Upper lobe of right lung (tissue), 1 donor: ENCODE measurements at regions not wholly inside any gene's neighbourhood (a gene's known extent, or its start where the extent isn't known, plus 50 kb on each side); places are given as distances from the start of the nearest gene placed in this dataset.

Experiments used
- ATAC-seq: fragments of 200-7000 bp; cut with Tn5 transposase; one replicate; pipeline ENCODE4 v1.9.1; 2020; ENCODE audit warnings: mild to moderate bottlenecking, moderate library complexity
- DNase-seq: peaks from one replicate; pipeline ENCODE4 v3.0.0-alpha.2; 2020
- H3K27ac ChIP-seq: fragments of 200-600 bp; one replicate; pipeline ENCODE4 v1.8.0; 2022
- H3K27me3 ChIP-seq: fragments of 200-600 bp; one replicate; pipeline ENCODE4 v1.8.0; 2022; ENCODE audit warnings: mild to moderate bottlenecking
- H3K36me3 ChIP-seq: fragments of 200-600 bp; one replicate; pipeline ENCODE4 v1.8.0; 2022
- H3K4me1 ChIP-seq: fragments of 200-600 bp; one replicate; pipeline ENCODE4 v1.8.0; 2022
- H3K4me3 ChIP-seq: fragments of 200-600 bp; one replicate; pipeline ENCODE4 v1.8.0; 2022; ENCODE audit warnings: mild to moderate bottlenecking
- H3K9me3 ChIP-seq: fragments of 200-600 bp; one replicate; pipeline ENCODE4 v1.8.0; 2022
- intact Hi-C: fragments of 100-400 bp; cut with DNase I; formaldehyde crosslinking; loops from one replicate; pipeline ENCODE4 v1.11.0; 2022
- TF ChIP-seq, protein P1 (sequence below): fragments of 200-600 bp; IDR thresholded peaks from one replicate; pipeline ENCODE4 v1.8.0; 2022; ENCODE audit warnings: antibody characterized with exemption
- donor health status: DM: no; HTN: yes; CAD: no; lungs with severe emphysema.

DNA sequence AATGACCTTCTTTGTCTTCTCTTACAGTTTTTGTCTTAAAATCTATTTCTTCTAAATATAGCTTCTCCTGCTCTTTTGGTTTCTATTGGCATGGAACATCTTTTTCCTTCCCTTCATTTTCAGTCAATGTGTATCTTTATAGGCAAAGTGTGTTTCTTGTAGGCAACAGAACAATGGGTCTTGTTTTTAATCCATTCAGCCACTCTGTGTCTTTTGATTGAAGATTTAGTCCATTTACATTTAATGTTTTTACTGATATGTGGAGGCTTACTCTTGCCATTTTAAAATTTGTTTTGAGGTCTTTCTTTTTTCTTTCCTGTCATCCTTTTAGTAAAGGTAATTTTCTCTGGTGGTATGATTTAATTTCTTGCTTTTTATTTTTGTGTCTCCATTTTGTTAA is 271.2 kb upstream of the ZP4 start:
- Histone ChIP-seq H3K27ac (no peak overlapping the region), H3K36me3 (no peaks in the 10 kb centered on the region), H3K9me3 (peaks cover 6% of the 10 kb centered on the region), H3K4me3 (no peak overlapping the region), H3K27me3 (no peaks in the 10 kb centered on the region), H3K4me1 (no peaks in the 10 kb centered on the region)
- TF ChIP-seq, protein P1, sequence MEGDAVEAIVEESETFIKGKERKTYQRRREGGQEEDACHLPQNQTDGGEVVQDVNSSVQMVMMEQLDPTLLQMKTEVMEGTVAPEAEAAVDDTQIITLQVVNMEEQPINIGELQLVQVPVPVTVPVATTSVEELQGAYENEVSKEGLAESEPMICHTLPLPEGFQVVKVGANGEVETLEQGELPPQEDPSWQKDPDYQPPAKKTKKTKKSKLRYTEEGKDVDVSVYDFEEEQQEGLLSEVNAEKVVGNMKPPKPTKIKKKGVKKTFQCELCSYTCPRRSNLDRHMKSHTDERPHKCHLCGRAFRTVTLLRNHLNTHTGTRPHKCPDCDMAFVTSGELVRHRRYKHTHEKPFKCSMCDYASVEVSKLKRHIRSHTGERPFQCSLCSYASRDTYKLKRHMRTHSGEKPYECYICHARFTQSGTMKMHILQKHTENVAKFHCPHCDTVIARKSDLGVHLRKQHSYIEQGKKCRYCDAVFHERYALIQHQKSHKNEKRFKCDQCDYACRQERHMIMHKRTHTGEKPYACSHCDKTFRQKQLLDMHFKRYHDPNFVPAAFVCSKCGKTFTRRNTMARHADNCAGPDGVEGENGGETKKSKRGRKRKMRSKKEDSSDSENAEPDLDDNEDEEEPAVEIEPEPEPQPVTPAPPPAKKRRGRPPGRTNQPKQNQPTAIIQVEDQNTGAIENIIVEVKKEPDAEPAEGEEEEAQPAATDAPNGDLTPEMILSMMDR, result no peak
- no peak for DNase-seq
- intact Hi-C loops, result no loop called here
- no peak for ATAC-seq

DNA sequence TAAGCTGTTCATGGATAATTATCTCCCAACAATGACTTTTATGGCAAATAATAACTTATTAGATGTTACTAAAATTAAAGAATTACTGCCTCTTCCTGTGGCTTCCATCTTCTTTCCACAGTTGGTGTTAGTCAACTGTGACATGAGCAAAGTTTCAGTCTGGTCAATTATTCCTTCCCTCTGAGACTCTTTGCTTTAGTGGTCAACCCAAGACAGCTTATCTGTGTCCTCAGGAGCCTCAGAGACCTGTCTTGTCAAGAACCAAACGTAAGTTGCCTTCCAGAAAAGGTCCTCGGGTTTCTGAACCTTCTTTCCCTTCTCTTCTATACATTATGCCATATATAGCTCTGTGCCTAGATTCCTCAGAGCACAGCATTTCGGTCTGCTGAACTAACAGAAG is 263.2 kb upstream of the ZP4 start:
- TF ChIP-seq, protein P1, result no peak
- intact Hi-C loops, result no loop called here

DNA sequence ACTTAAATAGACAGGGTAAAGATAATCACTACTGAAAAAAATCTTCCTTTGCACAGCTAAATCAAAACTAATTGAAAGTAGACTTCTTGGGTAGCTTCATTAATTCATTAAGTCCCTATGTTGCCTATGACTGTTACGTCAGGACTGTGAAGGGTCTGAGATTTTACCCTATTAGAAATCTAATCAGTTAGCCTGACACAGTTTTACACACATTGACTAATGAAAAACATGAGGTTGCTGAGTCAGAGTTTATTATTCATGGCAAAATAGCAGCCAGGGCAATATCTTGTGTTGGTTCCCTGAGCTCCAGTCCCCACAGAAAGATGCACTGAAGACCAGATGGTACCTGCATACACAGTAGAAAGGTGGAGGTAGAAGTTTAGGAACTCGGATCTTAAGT is 262.5 kb upstream of the ZP4 start:
- H3K9me3 ChIP-seq, result no peaks in the 10 kb centered on the region
- DNase-seq (no peak), ATAC-seq (no peak)
- intact Hi-C loops, result no loop called here
- H3K4me1 ChIP-seq, result no peaks in the 10 kb centered on the region
- no peak overlapping the region for H3K4me3 ChIP-seq
- H3K36me3 ChIP-seq, result no peaks in the 10 kb centered on the region
- H3K27me3 ChIP-seq, result no peaks in the 10 kb centered on the region
- no peak overlapping the region for H3K27ac ChIP-seq
- TF ChIP-seq, protein P1, result no peak

More for the DNA sequence above, 263.2 kb upstream of the ZP4 start:
- H3K4me1 ChIP-seq, result no peaks in the 10 kb centered on the region
- ATAC-seq, result no peak
- H3K9me3 ChIP-seq, result no peaks in the 10 kb centered on the region
- H3K27me3 ChIP-seq, result no peaks in the 10 kb centered on the region
- DNase-seq, result no peak
- H3K36me3 ChIP-seq, result no peaks in the 10 kb centered on the region
- no peak overlapping the region for H3K4me3 ChIP-seq
- no peak overlapping the region for H3K27ac ChIP-seq

DNA sequence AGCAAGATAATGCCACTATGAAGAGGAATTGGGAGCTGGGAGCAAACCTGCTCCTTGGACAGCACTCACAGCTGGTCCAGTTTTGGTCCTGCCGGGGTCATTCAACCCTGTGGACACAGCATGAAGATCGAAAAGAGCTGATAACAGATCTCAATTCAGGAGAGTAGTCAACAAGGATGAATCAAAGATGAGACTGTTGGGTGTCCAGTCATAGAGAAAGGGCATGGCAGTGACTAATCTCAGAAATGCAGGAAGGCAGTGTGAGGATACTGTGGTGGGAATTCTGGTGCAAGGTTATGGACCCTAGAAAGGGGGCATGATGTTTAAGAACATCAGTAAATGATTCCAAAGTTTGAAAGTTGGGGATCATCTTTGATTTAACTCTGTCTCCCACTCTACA is 261.4 kb upstream of the ZP4 start:
- TF ChIP-seq, protein P1, result no peak
- no peaks in the 10 kb centered on the region for H3K4me1 ChIP-seq
- H3K36me3 ChIP-seq, result no peaks in the 10 kb centered on the region
- DNase-seq (no peak), ATAC-seq (no peak)
- H3K4me3 ChIP-seq, result no peak overlapping the region
- intact Hi-C loops, result no loop called here
- H3K9me3 ChIP-seq, result no peaks in the 10 kb centered on the region
- no peak overlapping the region for H3K27ac ChIP-seq
- no peaks in the 10 kb centered on the region for H3K27me3 ChIP-seq

DNA sequence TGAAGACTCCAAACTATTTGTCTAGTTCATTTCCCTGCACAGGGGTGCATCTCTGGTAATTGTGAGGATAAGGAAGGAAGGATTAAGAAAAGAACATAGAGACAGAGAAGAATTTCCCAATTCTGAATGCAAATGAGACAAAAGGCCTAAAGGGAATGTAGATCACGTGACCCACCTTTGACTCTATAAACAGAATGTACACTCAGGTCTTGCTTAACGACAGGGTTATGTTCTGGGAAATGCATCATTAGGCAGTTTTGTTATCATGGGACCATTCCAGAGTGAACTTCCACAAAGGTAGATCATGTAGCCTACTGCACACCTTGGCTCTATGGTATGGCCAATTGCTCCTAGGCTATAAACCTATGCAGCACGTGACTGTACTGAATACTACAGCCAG is 252.3 kb upstream of the ZP4 start:
- Histone ChIP-seq H3K4me3 (no peak overlapping the region), H3K27me3 (no peaks in the 10 kb centered on the region), H3K36me3 (no peaks in the 10 kb centered on the region), H3K27ac (no peak overlapping the region), H3K4me1 (no peaks in the 10 kb centered on the region), H3K9me3 (no peaks in the 10 kb centered on the region)
- intact Hi-C loops, result no loop called here
- TF ChIP-seq, protein P1, result no peak
- ATAC-seq (no peak), DNase-seq (no peak)

DNA sequence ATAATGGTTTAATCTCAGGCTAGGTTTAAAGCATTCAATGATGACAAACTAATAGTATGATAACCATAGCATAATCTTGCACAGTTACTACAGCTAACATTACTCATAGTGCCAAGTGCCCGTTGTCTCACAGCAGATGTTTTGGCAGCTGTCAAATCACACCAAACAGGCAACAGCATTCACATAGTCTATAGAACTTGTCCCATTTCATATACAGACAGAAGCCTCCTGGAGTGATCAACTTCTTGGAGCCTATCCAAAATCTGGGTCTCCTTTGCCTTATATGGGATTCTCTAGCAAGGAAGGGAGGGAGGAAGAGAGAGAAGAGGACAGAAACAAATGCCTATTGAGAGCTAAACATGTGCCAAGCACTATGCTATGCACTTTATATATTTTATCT is 250.6 kb upstream of the ZP4 start:
- ATAC-seq (no peak), DNase-seq (no peak)
- no peaks in the 10 kb centered on the region for H3K27me3 ChIP-seq
- no peaks in the 10 kb centered on the region for H3K4me1 ChIP-seq
- H3K4me3 ChIP-seq, result no peak overlapping the region
- H3K9me3 ChIP-seq, result no peaks in the 10 kb centered on the region
- no peaks in the 10 kb centered on the region for H3K36me3 ChIP-seq
- TF ChIP-seq, protein P1, result no peak
- intact Hi-C loops, result no loop called here
- H3K27ac ChIP-seq, result no peak overlapping the region
